T-helper 1 cell treated with Interleukin-12 subunit alpha and Interleukin-12 subunit beta and Interleukin-4 antibody, amounts not matched to agents 30 μg/mL and 1 μg/mL, for 36 hours (primary cell): ENCODE measurements at regions not wholly inside any gene's neighbourhood (a gene's known extent, or its start where the extent isn't known, plus 50 kb on each side); places are given as distances from the start of the nearest gene placed in this dataset.

ENCODE experiments used
- H3K27ac Mint-ChIP-seq: one replicate; pipeline ENCODE4 v1.8.0; 2021; ENCODE audit warnings: mild to moderate bottlenecking, mixed read lengths
- H3K27me3 Mint-ChIP-seq: one replicate; pipeline ENCODE4 v1.8.0; 2021; ENCODE audit warnings: low read depth, mixed read lengths
- H3K36me3 Mint-ChIP-seq: one replicate; pipeline ENCODE4 v1.8.0; 2021; ENCODE audit warnings: low read depth, mixed read lengths
- H3K4me1 Mint-ChIP-seq: one replicate; pipeline ENCODE4 v1.8.0; 2021; ENCODE audit warnings: low read depth, mixed read lengths
- H3K4me3 Mint-ChIP-seq: one replicate; pipeline ENCODE4 v1.8.0; 2021; ENCODE audit warnings: mild to moderate bottlenecking, moderate library complexity, mixed read lengths
- H3K9me3 Mint-ChIP-seq: one replicate; pipeline ENCODE4 v1.8.0; 2021; ENCODE audit warnings: mixed read lengths

GRCh38 chr2:104528101-104528500, 325.8 kb upstream of the POU3F3 start:
- Mint-ChIP-seq H3K4me1 (no peaks in the 10 kb centered on the region), H3K27me3 (no peaks in the 10 kb centered on the region), H3K36me3 (no peaks in the 10 kb centered on the region), H3K27ac (no peak overlapping the region), H3K4me3 (no peak overlapping the region), H3K9me3 (no peaks in the 10 kb centered on the region)

GRCh38 chr2:104531122-104531521, 322.8 kb upstream of the POU3F3 start:
- Mint-ChIP-seq H3K4me3 (no peak overlapping the region), H3K27ac (no peak overlapping the region)

GRCh38 chr2:104537116-104537515, 316.8 kb upstream of the POU3F3 start:
- H3K27me3 Mint-ChIP-seq, result no peaks in the 10 kb centered on the region
- H3K4me3 Mint-ChIP-seq, result no peak overlapping the region
- H3K9me3 Mint-ChIP-seq, result no peaks in the 10 kb centered on the region
- no peak overlapping the region for H3K27ac Mint-ChIP-seq
- H3K36me3 Mint-ChIP-seq, result no peaks in the 10 kb centered on the region
- peaks cover 2% of the 10 kb centered on the region for H3K4me1 Mint-ChIP-seq

More at GRCh38 chr2:104531122-104531521, 322.8 kb upstream of the POU3F3 start:
- Mint-ChIP-seq H3K27me3 (no peaks in the 10 kb centered on the region), H3K9me3 (no peaks in the 10 kb centered on the region), H3K4me1 (no peaks in the 10 kb centered on the region), H3K36me3 (no peaks in the 10 kb centered on the region)

- H3K27ac Mint-ChIP-seq, result no peak overlapping the region
- H3K4me1 Mint-ChIP-seq, result peaks cover 2% of the 10 kb centered on the region
- no peak overlapping the region for H3K4me3 Mint-ChIP-seq
- H3K9me3 Mint-ChIP-seq, result no peaks in the 10 kb centered on the region
- no peaks in the 10 kb centered on the region for H3K36me3 Mint-ChIP-seq
- H3K27me3 Mint-ChIP-seq, result no peaks in the 10 kb centered on the region
Observed at GRCh38 chr2:104538077-104538476, 315.8 kb upstream of the POU3F3 start.

GRCh38 chr2:104539649-104540048, 314.3 kb upstream of the POU3F3 start:
- Mint-ChIP-seq H3K4me1 (peaks cover 2% of the 10 kb centered on the region), H3K9me3 (no peaks in the 10 kb centered on the region), H3K4me3 (no peak overlapping the region), H3K27me3 (no peaks in the 10 kb centered on the region), H3K36me3 (no peaks in the 10 kb centered on the region), H3K27ac (no peak overlapping the region)

- Mint-ChIP-seq H3K4me1 (no peaks in the 10 kb centered on the region), H3K27me3 (no peaks in the 10 kb centered on the region), H3K9me3 (no peaks in the 10 kb centered on the region), H3K4me3 (no peak overlapping the region), H3K27ac (no peak overlapping the region), H3K36me3 (no peaks in the 10 kb centered on the region)
Observed at GRCh38 chr2:104545055-104545454, 308.9 kb upstream of the POU3F3 start.

GRCh38 chr2:104546537-104546936, 307.4 kb upstream of the POU3F3 start:
- H3K4me1 Mint-ChIP-seq, result no peaks in the 10 kb centered on the region
- no peaks in the 10 kb centered on the region for H3K27me3 Mint-ChIP-seq
- no peak overlapping the region for H3K27ac Mint-ChIP-seq
- H3K4me3 Mint-ChIP-seq, result no peak overlapping the region
- no peaks in the 10 kb centered on the region for H3K9me3 Mint-ChIP-seq
- no peaks in the 10 kb centered on the region for H3K36me3 Mint-ChIP-seq

- Mint-ChIP-seq H3K4me3 (no peak overlapping the region), H3K4me1 (no peaks in the 10 kb centered on the region), H3K27me3 (no peaks in the 10 kb centered on the region), H3K9me3 (no peaks in the 10 kb centered on the region), H3K27ac (no peak overlapping the region), H3K36me3 (no peaks in the 10 kb centered on the region)
Observed at GRCh38 chr2:104547221-104547620, 306.7 kb upstream of the POU3F3 start.

GRCh38 chr2:104561251-104561650, 292.7 kb upstream of the POU3F3 start:
- Mint-ChIP-seq H3K9me3 (no peaks in the 10 kb centered on the region), H3K27me3 (no peaks in the 10 kb centered on the region), H3K4me3 (no peak overlapping the region), H3K4me1 (no peaks in the 10 kb centered on the region), H3K27ac (no peak overlapping the region), H3K36me3 (no peaks in the 10 kb centered on the region)

GRCh38 chr2:104562537-104562936, 291.4 kb upstream of the POU3F3 start:
- Mint-ChIP-seq H3K4me3 (no peak overlapping the region), H3K4me1 (no peaks in the 10 kb centered on the region), H3K9me3 (no peaks in the 10 kb centered on the region), H3K27me3 (no peaks in the 10 kb centered on the region), H3K36me3 (no peaks in the 10 kb centered on the region), H3K27ac (no peak overlapping the region)

GRCh38 chr2:104563398-104563996, 290.4 kb upstream of the POU3F3 start:
- no peak overlapping the region for H3K27ac Mint-ChIP-seq
- no peaks in the 10 kb centered on the region for H3K27me3 Mint-ChIP-seq
- no peaks in the 10 kb centered on the region for H3K36me3 Mint-ChIP-seq
- no peaks in the 10 kb centered on the region for H3K4me1 Mint-ChIP-seq
- H3K9me3 Mint-ChIP-seq, result no peaks in the 10 kb centered on the region
- no peak overlapping the region for H3K4me3 Mint-ChIP-seq

- Mint-ChIP-seq H3K27ac (no peak overlapping the region), H3K4me1 (no peaks in the 10 kb centered on the region), H3K27me3 (no peaks in the 10 kb centered on the region), H3K4me3 (no peak overlapping the region), H3K9me3 (peaks cover 4% of the 10 kb centered on the region), H3K36me3 (no peaks in the 10 kb centered on the region)
Observed at GRCh38 chr2:104568247-104568646, 285.7 kb upstream of the POU3F3 start.

- no peaks in the 10 kb centered on the region for H3K4me1 Mint-ChIP-seq
- H3K4me3 Mint-ChIP-seq, result no peak overlapping the region
- peaks cover 4% of the 10 kb centered on the region for H3K9me3 Mint-ChIP-seq
- H3K27me3 Mint-ChIP-seq, result no peaks in the 10 kb centered on the region
- no peak overlapping the region for H3K27ac Mint-ChIP-seq
- no peaks in the 10 kb centered on the region for H3K36me3 Mint-ChIP-seq
Observed at GRCh38 chr2:104570259-104570658, 283.7 kb upstream of the POU3F3 start.

GRCh38 chr2:104572834-104573233, 281.1 kb upstream of the POU3F3 start:
- Mint-ChIP-seq H3K27ac (no peak overlapping the region), H3K36me3 (no peaks in the 10 kb centered on the region), H3K27me3 (no peaks in the 10 kb centered on the region), H3K9me3 (peaks cover 4% of the 10 kb centered on the region), H3K4me3 (no peak overlapping the region), H3K4me1 (no peaks in the 10 kb centered on the region)

- Mint-ChIP-seq H3K27me3 (no peaks in the 10 kb centered on the region), H3K4me3 (no peak overlapping the region), H3K4me1 (no peaks in the 10 kb centered on the region), H3K36me3 (no peaks in the 10 kb centered on the region), H3K9me3 (peaks cover 4% of the 10 kb centered on the region), H3K27ac (no peak overlapping the region)
Observed at GRCh38 chr2:104574367-104574766, 279.5 kb upstream of the POU3F3 start.

- Mint-ChIP-seq H3K36me3 (no peaks in the 10 kb centered on the region), H3K4me1 (no peaks in the 10 kb centered on the region), H3K4me3 (no peak overlapping the region), H3K27ac (no peak overlapping the region), H3K27me3 (no peaks in the 10 kb centered on the region), H3K9me3 (peaks cover 4% of the 10 kb centered on the region)
Observed at GRCh38 chr2:104577143-104577542, 276.8 kb upstream of the POU3F3 start.
